Sigmoid colon (tissue), 6 donors: ENCODE measurements at regions not wholly inside any gene's neighbourhood (a gene's known extent, or its start where the extent isn't known, plus 50 kb on each side); places are given as distances from the start of the nearest gene placed in this dataset.

Experiments used
- DNase-seq: peaks from one replicate; pipeline ENCODE4 v3.0.0-alpha.2; 2019
- H3K27ac ChIP-seq, 4 donors: fragments of 200-600 bp; sonication (generic); one replicate each; pipeline ENCODE4 v1.5.1; 2016 to 2019; ENCODE audit warnings: mild to moderate bottlenecking in 1 of 4
- H3K27me3 ChIP-seq, 3 donors: fragments of 200-600 bp; sonication (generic); one replicate each; pipeline ENCODE4 v1.5.1; 2019; ENCODE audit warnings: mild to moderate bottlenecking in 1 of 3
- H3K36me3 ChIP-seq, 4 donors: fragments of 200-600 bp; sonication (generic); one replicate each; pipeline ENCODE4 v1.5.1; 2016 to 2019
- H3K4me1 ChIP-seq, 4 donors: fragments of 200-600 bp; sonication (generic); one replicate each; pipeline ENCODE4 v1.5.1; 2017 to 2019
- H3K4me3 ChIP-seq, 4 donors: fragments of 200-600 bp; sonication (generic); one replicate each; pipeline ENCODE4 v1.5.1; 2017 to 2019; ENCODE audit warnings: mild to moderate bottlenecking in 2 of 4, moderate library complexity in 1 of 4
- H3K9me3 ChIP-seq, 4 donors: fragments of 200-600 bp in 3 of 4; sonication (generic) in 3 of 4; one replicate each; pipeline versions ENCODE4 v1.5.1 to v1.6.1; 2013 to 2019
- EP300 ChIP-seq, 4 donors: sonication (generic); formaldehyde crosslinking; IDR thresholded peaks; one replicate each; pipeline ENCODE4 v1.6.1; 2017; ENCODE audit warnings: antibody characterized with exemption in 4 of 4
- POLR2A ChIP-seq, 2 donors: fragments of 450-650 bp; IDR thresholded peaks; one replicate each; pipeline ENCODE4 v1.6.1; 2016; ENCODE audit warnings: antibody characterized with exemption in 2 of 2, mild to moderate bottlenecking in 2 of 2, moderate library complexity in 2 of 2
- POLR2AphosphoS5 ChIP-seq, 4 donors: sonication (generic); formaldehyde crosslinking; IDR thresholded peaks; one replicate each; pipeline ENCODE4 v1.6.1; 2017; ENCODE audit warnings: antibody characterized with exemption in 4 of 4
- WGBS, 2 donors: extraction: QIAGEN DNeasy Blood & Tissue Kit; methylation state at CpG; one replicate each; pipeline ENCODE4 v1.1.7; 2013; 5-methylcytosine and 5-hydroxymethylcytosine counted together
- intact Hi-C: fragments of 100-400 bp; cut with DNase I; formaldehyde crosslinking; loops from one replicate; pipeline ENCODE4 v1.15.1; 2023
- TF ChIP-seq, protein P1 (sequence below), 4 experiments: fragments of 450-650 bp in 3 of 4; fragments of 200-600 bp in 1 of 4; IDR thresholded peaks; one replicate each; pipeline ENCODE4 v1.5.1; 2016 to 2019; ENCODE audit warnings: antibody characterized with exemption in 4 of 4, mild to moderate bottlenecking in 3 of 4, moderate library complexity in 2 of 4
- donor health status: healthy with polysubstance abuse.
- donor health status: healthy.

GRCh38 chr2:19542796-19543662, 184.6 kb upstream of the OSR1 start:
- no peak for DNase-seq
- Histone ChIP-seq H3K27ac (no peak overlapping the region), H3K9me3 (no peaks in the 10 kb centered on the region), H3K27me3 (no peaks in the 10 kb centered on the region), H3K36me3 (no peaks in the 10 kb centered on the region), H3K4me1 (peaks cover 0 to 35% (median 14%) of the 10 kb centered on the region in 4 donors), H3K4me3 (no peak overlapping the region)
- intact Hi-C loops: no loop called here
- 85 to 87% methylated on average over 8 of the region's 8 CpGs for whole genome bisulfite sequencing, 2 donors
- no peak for TF ChIP-seq POLR2AphosphoS5 (IDR thresholded peaks at IDR 0.05)
- TF ChIP-seq POLR2A (IDR thresholded peaks at IDR 0.05): no peak
- TF ChIP-seq, protein P1, sequence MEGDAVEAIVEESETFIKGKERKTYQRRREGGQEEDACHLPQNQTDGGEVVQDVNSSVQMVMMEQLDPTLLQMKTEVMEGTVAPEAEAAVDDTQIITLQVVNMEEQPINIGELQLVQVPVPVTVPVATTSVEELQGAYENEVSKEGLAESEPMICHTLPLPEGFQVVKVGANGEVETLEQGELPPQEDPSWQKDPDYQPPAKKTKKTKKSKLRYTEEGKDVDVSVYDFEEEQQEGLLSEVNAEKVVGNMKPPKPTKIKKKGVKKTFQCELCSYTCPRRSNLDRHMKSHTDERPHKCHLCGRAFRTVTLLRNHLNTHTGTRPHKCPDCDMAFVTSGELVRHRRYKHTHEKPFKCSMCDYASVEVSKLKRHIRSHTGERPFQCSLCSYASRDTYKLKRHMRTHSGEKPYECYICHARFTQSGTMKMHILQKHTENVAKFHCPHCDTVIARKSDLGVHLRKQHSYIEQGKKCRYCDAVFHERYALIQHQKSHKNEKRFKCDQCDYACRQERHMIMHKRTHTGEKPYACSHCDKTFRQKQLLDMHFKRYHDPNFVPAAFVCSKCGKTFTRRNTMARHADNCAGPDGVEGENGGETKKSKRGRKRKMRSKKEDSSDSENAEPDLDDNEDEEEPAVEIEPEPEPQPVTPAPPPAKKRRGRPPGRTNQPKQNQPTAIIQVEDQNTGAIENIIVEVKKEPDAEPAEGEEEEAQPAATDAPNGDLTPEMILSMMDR (IDR thresholded peaks at IDR 0.05): no peak
- TF ChIP-seq EP300 (IDR thresholded peaks at IDR 0.05): no peak

- no peak for DNase-seq
- Histone ChIP-seq H3K27me3 (no peaks in the 10 kb centered on the region), H3K27ac (no peak overlapping the region), H3K4me3 (no peak overlapping the region), H3K4me1 (peaks cover 0 to 41% (median 17%) of the 10 kb centered on the region in 4 donors), H3K36me3 (no peaks in the 10 kb centered on the region), H3K9me3 (no peaks in the 10 kb centered on the region)
- 75 to 87% methylated on average over 4 of the region's 4 CpGs for WGBS, 2 donors
- no peak for TF ChIP-seq EP300 (IDR thresholded peaks at IDR 0.05)
- no peak for TF ChIP-seq POLR2AphosphoS5 (IDR thresholded peaks at IDR 0.05)
- TF ChIP-seq, protein P1 (IDR thresholded peaks at IDR 0.05): no peak
- TF ChIP-seq POLR2A (IDR thresholded peaks at IDR 0.05): no peak
- intact Hi-C loops: no loop called here
These were observed 183.5 kb upstream of the OSR1 start for GRCh38 chr2:19541884-19542283.

GRCh38 chr2:19540739-19541525, 182.5 kb upstream of the OSR1 start:
- peaks cover 0 to 41% (median 17%) of the 10 kb centered on the region in 4 donors for H3K4me1 ChIP-seq
- intact Hi-C loops: no loop called here
- H3K9me3 ChIP-seq: no peaks in the 10 kb centered on the region
- no peak for DNase-seq
- no peaks in the 10 kb centered on the region for H3K36me3 ChIP-seq
- H3K4me3 ChIP-seq: no peak overlapping the region
- no peaks in the 10 kb centered on the region for H3K27me3 ChIP-seq
- TF ChIP-seq, protein P1 (IDR thresholded peaks at IDR 0.05): no peak
- peak in 2 of 4 donors; percentile 52 to 59 for TF ChIP-seq EP300 (IDR thresholded peaks at IDR 0.05)
- peak; percentile 70 to 87 (median 76) for TF ChIP-seq POLR2AphosphoS5 (IDR thresholded peaks at IDR 0.05)
- TF ChIP-seq POLR2A (IDR thresholded peaks at IDR 0.05): no peak
- peak overlapping the region in 2 of 4 donors; percentile 36 to 46 for H3K27ac ChIP-seq
- 15 to 62% methylated on average over 7 of the region's 7 CpGs for WGBS, 2 donors

DNA sequence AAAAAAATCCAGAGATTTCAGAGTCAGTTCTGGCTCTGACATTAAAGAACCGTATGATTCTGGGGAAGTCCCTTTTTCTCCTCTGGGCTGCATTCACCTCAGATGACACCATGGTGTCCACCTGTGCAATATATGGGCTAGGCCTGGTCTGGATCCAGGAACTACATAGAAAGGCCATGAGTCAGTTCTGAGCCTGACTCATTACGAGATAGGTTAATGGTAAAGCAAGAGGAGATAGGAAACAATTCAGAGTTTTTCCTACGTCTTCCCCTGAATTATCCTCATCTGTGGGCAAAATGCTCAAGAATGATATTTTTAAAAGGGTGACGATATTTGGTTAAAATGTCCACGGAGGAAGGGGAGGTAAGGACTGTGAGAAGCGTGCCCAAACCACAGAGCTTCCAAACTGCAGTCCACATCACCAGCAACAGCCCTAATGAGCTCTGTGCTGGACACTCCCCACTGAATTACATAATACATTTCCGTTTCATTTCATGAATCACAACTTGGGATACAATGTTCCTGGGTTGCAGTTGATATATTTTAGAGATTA, 180.1 kb upstream of the OSR1 start:
- H3K27me3 ChIP-seq: no peaks in the 10 kb centered on the region
- intact Hi-C loops: no loop called here
- DNase-seq: peak; percentile 67
- H3K4me1 ChIP-seq: peaks cover 0 to 41% (median 17%) of the 10 kb centered on the region in 4 donors
- no peaks in the 10 kb centered on the region for H3K9me3 ChIP-seq
- 17 to 64% methylated on average over 7 of the region's 7 CpGs for WGBS, 2 donors
- H3K4me3 ChIP-seq: no peak overlapping the region
- H3K27ac ChIP-seq: peak overlapping the region; percentile 7 to 65 (median 53)
- H3K36me3 ChIP-seq: no peaks in the 10 kb centered on the region
- TF ChIP-seq EP300 (IDR thresholded peaks at IDR 0.05): peak in 2 of 4 donors; percentile 5 to 40
- TF ChIP-seq, protein P1 (IDR thresholded peaks at IDR 0.05): no peak
- TF ChIP-seq POLR2AphosphoS5 (IDR thresholded peaks at IDR 0.05): peak in 3 of 4 donors; percentile 60 to 77 (median 61)
